Stimulated activated naive CD4-positive, alpha-beta T cell treated with Interleukin-2 at 50 U/mL for 16 hours (primary cell): ENCODE measurements at regions not wholly inside any gene's neighbourhood (a gene's known extent, or its start where the extent isn't known, plus 50 kb on each side); places are given as distances from the start of the nearest gene placed in this dataset.

Source experiments
- DNase-seq: peaks from one replicate; lab custom pipeline; 2025; lab: John Stamatoyannopoulos, UW

- no peak for DNase-seq
Measured at GRCh38 chr3:5428607-5429516, 241.4 kb downstream of the EDEM1 start.

GRCh38 chr3:5429517-5429890 is 242.0 kb downstream of the EDEM1 start:
- no peak for DNase-seq

- DNase-seq, result no peak
Measured at GRCh38 chr3:5430701-5431100, 243.2 kb downstream of the EDEM1 start.

- no peak for DNase-seq
Measured at GRCh38 chr3:5431146-5431545, 243.6 kb downstream of the EDEM1 start.

GRCh38 chr3:5431811-5432378 is 244.4 kb downstream of the EDEM1 start:
- no peak for DNase-seq

GRCh38 chr3:5437296-5437782 is 249.8 kb downstream of the EDEM1 start:
- DNase-seq, result no peak

- DNase-seq, result no peak
Measured at GRCh38 chr3:5437783-5438323, 250.3 kb downstream of the EDEM1 start.

- DNase-seq, result no peak
Measured at GRCh38 chr3:5441401-5441800, 253.9 kb downstream of the EDEM1 start.

GRCh38 chr3:5442106-5442785 is 254.7 kb downstream of the EDEM1 start:
- no peak for DNase-seq

GRCh38 chr3:5442786-5443138 is 255.3 kb downstream of the EDEM1 start:
- DNase-seq, result no peak

GRCh38 chr3:5444253-5444652 is 256.7 kb downstream of the EDEM1 start:
- no peak for DNase-seq

GRCh38 chr3:5445676-5446201 is 258.2 kb downstream of the EDEM1 start:
- no peak for DNase-seq

GRCh38 chr3:5448246-5448645 is 260.7 kb downstream of the EDEM1 start:
- no peak for DNase-seq

- DNase-seq, result no peak
Measured at GRCh38 chr3:5448816-5449215, 261.3 kb downstream of the EDEM1 start.

GRCh38 chr3:5456199-5456598 is 268.7 kb downstream of the EDEM1 start:
- no peak for DNase-seq

GRCh38 chr3:5458526-5458925 is 271.0 kb downstream of the EDEM1 start:
- DNase-seq, result no peak

- DNase-seq, result no peak
Measured at GRCh38 chr3:5462086-5462485, 274.6 kb downstream of the EDEM1 start.

GRCh38 chr3:5463991-5464390 is 276.5 kb downstream of the EDEM1 start:
- no peak for DNase-seq

- no peak for DNase-seq
Measured at GRCh38 chr3:5464649-5465048, 277.1 kb downstream of the EDEM1 start.

- no peak for DNase-seq
Measured at GRCh38 chr3:5465183-5465582, 277.7 kb downstream of the EDEM1 start.

GRCh38 chr3:5466065-5466464 is 278.6 kb downstream of the EDEM1 start:
- DNase-seq, result no peak

GRCh38 chr3:5466717-5467116 is 279.2 kb downstream of the EDEM1 start:
- DNase-seq, result no peak
